ENCODE measurements at regions not wholly inside any gene's neighbourhood (a gene's known extent, or its start where the extent isn't known, plus 50 kb on each side); places are given as distances from the start of the nearest gene placed in this dataset.
"Not testable (repeated sequence)": the region's sequence is repeated elsewhere in the genome, so short reads cannot be mapped to it uniquely, and the experiment has no call there.

DNA sequence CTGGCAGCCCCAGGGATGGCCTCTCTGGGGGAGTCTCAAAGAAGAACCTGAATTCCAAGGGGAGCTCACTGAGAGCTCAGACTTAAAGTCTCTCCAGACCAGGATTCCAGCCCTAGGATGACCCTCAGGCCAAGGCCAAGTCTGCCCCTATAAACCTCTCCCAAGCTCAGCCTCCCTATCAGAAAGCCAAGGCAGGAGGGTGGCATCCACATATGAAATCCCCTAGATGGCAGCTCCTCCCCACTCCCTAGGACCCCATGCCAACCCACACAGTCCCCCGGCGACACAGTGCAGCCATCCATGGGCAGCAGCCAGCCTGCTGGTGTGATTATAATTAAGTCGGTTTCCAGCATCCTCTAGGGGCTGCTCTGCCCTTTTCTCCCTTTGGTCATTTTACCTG, 269.9 kb downstream of the CDK5RAP2 start:
- H3K27ac ChIP-seq = no peak overlapping the region
- TF ChIP-seq, protein P1, sequence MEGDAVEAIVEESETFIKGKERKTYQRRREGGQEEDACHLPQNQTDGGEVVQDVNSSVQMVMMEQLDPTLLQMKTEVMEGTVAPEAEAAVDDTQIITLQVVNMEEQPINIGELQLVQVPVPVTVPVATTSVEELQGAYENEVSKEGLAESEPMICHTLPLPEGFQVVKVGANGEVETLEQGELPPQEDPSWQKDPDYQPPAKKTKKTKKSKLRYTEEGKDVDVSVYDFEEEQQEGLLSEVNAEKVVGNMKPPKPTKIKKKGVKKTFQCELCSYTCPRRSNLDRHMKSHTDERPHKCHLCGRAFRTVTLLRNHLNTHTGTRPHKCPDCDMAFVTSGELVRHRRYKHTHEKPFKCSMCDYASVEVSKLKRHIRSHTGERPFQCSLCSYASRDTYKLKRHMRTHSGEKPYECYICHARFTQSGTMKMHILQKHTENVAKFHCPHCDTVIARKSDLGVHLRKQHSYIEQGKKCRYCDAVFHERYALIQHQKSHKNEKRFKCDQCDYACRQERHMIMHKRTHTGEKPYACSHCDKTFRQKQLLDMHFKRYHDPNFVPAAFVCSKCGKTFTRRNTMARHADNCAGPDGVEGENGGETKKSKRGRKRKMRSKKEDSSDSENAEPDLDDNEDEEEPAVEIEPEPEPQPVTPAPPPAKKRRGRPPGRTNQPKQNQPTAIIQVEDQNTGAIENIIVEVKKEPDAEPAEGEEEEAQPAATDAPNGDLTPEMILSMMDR (conservative IDR thresholded peaks at IDR 0.05) = no peak

DNA sequence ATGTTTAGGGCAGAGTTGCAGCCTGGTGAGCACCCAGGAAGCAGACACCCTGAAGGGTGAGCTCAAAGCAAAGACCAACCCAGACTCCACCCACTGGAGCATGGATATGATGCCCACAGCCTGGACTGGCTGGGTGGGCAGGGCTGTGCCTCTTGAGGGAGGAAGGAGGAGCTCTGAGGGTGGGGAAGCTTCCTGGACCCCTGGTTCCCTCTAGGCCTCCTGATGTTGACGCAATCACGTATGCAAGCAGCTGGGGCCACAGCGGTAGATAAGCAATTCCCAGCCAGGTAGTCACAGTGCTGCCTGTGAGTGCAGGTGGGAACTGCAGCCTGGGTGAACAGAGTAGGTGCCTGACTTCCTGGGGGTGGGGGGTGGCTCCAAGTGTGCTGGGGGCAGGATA, 271.5 kb downstream of the CDK5RAP2 start:
- TF ChIP-seq, protein P1 (conservative IDR thresholded peaks at IDR 0.05) = 0 out of 2 replicates have a peak, but pooled peaks have one; percentile 10
- H3K27ac ChIP-seq = no peak overlapping the region

DNA sequence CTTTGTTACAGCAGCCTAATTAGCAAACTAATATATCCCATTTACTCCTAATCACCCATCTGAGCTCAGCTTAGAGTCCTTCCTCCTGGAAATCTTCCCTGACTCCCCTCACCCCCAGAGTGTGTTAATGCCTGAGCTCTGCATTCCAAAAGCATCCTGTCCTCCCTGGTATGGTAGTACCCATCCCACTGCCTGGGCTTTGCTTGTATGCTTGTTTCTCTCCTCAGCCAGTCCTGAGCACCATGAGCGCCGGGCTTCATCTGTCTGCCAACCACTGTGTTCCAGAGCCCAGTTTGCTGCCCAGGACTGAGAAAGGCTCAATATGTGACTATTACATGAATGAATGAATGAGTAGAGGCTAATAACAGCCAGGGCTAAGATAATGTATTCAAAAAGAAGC, 272.4 kb downstream of the CDK5RAP2 start:
- TF ChIP-seq, protein P1 (conservative IDR thresholded peaks at IDR 0.05) = no peak
- no peak overlapping the region for H3K27ac ChIP-seq

DNA sequence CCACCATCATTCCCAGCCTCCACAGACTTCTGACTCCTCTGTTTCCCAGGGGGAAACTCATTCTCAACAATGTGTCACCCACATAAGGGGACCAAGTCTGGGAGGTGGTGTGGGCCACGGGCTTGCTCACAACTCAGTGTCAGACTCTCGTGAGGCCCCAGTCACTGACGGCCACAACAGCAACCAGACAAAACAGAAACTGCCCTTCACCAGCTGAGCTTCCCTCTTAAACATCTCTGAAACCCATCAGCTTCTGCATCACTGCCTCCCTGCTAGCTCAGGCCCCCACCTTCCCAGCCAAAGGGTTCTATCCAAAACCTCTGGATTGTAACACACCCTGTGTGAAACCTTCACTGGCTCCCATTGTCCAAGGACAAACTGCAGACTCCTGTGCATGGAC, 273.4 kb downstream of the CDK5RAP2 start:
- TF ChIP-seq, protein P1 (conservative IDR thresholded peaks at IDR 0.05) = no peak
- H3K27ac ChIP-seq = no peak overlapping the region

DNA sequence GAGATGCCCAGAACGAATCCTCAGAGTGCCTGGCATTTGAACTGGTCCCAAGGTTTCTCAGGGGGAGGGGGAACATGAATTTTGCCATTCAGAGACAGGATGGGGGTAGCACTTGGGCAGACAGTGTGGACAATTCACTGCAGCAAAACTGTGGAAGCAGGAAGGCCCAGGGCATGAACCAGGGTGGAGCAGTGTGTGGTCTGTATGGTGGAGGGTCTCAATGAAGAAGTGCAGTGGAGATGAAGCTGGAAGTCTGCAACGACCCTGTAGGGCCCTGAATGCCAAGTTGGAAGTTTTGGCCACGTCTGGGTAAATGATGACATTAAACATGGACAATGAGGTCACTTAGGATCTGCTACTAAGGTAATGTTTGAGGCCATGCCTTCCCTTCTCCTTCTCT, 273.9 kb downstream of the CDK5RAP2 start:
- H3K27ac ChIP-seq = no peak overlapping the region

DNA sequence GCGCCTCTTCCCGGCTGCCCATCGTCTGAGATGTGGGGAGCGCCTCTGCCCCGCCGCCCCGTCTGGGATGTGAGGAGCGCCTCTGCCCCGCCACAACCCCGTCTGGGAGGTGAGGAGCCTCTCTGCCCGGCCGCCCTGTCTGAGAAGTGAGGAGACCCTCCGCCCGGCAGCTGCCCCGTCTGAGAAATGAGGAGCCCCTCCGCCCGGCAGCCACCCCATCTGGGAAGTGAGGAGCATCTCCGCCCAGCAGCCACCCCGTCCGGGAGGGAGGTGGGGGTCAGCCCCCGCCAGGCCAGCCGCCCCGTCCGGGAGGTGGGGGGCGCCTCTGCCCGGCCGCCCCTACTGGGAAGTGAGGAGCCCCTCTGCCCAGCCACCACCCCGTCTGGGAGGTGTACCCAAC, 275.1 kb downstream of the CDK5RAP2 start:
- H3K27ac ChIP-seq = not testable (repeated sequence)

More for the DNA sequence above, 273.9 kb downstream of the CDK5RAP2 start:
- TF ChIP-seq, protein P1 (conservative IDR thresholded peaks at IDR 0.05) = no peak

DNA sequence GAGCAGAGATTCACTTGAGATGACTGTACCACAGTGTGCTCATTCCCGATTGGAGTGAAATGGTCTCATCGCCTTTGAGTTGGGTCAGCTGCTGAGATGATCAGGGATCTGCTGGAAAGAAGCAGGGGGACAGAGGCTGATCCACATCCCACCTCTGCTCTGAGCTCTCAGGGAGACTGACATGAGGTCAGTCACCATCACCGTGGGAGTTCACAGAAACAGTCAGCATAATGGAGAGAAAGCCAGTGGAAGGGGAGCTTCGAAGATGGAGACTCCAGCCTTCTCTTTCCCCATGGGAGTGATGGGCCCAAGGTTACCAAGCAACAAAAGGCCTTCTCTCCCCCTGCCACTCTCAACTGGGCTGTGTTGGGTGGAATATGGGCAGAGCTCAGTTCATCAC, 276.4 kb downstream of the CDK5RAP2 start:
- H3K27ac ChIP-seq = no peak overlapping the region
- TF ChIP-seq, protein P1 (conservative IDR thresholded peaks at IDR 0.05) = no peak

DNA sequence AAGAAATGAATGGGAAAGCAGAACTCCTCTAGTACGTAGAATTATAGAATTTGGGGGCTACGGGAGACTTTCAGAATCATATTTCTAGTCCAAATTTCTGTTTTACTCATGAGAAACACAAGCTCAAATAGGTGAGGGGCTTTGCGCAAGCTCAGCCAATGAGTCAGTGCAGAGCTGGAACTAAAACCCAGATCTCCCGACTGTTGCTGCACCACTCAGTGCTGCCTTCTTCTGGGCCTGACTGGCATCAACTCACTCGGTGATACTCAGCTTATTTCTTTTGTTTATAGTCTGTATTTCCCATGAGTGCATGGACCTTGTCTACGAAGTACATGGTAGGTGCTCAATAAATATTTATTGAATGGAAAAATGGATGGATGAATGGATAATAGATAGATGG, 280.2 kb downstream of the CDK5RAP2 start:
- no peak overlapping the region for H3K27ac ChIP-seq
- TF ChIP-seq, protein P1 (conservative IDR thresholded peaks at IDR 0.05) = no peak

All from VCaP (cell line).